ENCODE measurements at regions not wholly inside any gene's neighbourhood (a gene's known extent, or its start where the extent isn't known, plus 50 kb on each side); places are given as distances from the start of the nearest gene placed in this dataset.

DNA sequence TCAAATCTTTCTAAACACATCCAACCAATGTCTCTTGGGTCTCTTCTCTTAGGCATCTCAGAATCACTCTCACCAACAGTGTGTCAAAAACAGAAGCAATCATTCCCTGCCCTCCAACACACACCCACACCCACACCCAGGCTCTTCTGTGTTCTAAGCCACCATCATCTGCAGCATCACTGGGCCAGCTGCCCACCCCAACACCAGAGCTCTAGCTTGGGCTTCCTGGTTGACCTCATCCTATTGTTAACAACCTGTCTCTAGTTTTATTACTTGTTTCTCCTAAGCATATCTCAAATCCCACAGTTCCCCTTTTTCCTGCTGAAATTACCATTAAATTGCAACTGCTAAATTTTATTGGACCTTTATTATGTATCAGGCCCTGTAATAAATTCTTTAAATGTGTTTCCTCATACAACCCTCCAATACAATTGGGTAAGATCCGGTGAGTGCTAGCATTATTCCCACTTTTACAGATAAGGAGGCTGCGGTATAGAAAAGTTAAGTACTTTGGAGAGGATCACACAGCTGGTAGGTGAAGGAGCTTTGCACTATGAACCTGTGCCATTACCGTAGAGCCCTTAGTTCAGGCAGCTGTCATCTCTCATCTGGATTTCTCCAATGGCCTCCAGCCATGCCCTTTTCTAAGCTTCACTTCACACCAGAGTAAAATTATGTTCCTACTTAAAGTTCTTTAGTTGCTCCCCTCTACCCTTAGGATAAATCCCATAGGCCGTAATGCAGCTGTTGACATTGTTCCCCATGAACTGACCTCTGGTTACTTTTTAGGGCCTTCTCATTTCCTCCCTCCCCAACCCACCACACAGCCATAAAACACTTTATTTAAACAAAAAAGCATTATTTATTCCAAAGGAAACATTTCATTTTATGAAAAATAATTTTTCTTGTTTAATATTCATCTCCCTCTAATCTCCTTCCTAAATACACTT, 227.7 kb downstream of the B3GLCT start:
- no peak overlapping the region for H3K27ac ChIP-seq
- intact Hi-C loops (cut with DNase I): loop anchor here (10.0 kb wide), 2 partner anchors 193 to 233 kb away; partner anchors contain the start of gene B3GLCT (in 2 of the 2)
- no peaks in the 10 kb centered on the region for H3K27me3 ChIP-seq
- no peak for TF ChIP-seq POLR2A (IDR thresholded peaks at IDR 0.05)
- TF ChIP-seq, protein P1, sequence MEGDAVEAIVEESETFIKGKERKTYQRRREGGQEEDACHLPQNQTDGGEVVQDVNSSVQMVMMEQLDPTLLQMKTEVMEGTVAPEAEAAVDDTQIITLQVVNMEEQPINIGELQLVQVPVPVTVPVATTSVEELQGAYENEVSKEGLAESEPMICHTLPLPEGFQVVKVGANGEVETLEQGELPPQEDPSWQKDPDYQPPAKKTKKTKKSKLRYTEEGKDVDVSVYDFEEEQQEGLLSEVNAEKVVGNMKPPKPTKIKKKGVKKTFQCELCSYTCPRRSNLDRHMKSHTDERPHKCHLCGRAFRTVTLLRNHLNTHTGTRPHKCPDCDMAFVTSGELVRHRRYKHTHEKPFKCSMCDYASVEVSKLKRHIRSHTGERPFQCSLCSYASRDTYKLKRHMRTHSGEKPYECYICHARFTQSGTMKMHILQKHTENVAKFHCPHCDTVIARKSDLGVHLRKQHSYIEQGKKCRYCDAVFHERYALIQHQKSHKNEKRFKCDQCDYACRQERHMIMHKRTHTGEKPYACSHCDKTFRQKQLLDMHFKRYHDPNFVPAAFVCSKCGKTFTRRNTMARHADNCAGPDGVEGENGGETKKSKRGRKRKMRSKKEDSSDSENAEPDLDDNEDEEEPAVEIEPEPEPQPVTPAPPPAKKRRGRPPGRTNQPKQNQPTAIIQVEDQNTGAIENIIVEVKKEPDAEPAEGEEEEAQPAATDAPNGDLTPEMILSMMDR (IDR thresholded peaks at IDR 0.05): no peak
- peaks cover 0 to 3% of the 10 kb centered on the region in 2 donors for H3K4me1 ChIP-seq (replicated peaks in 1 of 2)
- WGBS, 4 donors: 56 to 64% (median 58%) methylated on average over 4 of the region's 4 CpGs
- H3K9me3 ChIP-seq (replicated peaks in 1 of 3): no peaks in the 10 kb centered on the region
- H3K4me3 ChIP-seq: no peak overlapping the region
- no peaks in the 10 kb centered on the region for H3K36me3 ChIP-seq (replicated peaks in 1 of 2)
- DNase-seq: no peak

- Histone ChIP-seq H3K9me3 (replicated peaks in 1 of 3) (no peaks in the 10 kb centered on the region), H3K27me3 (no peaks in the 10 kb centered on the region), H3K4me3 (no peak overlapping the region), H3K36me3 (replicated peaks in 1 of 2) (no peaks in the 10 kb centered on the region), H3K4me1 (replicated peaks in 1 of 2) (no peaks in the 10 kb centered on the region), H3K27ac (no peak overlapping the region)
- peak; percentile 18 to 73 (median 41) for DNase-seq
- 10 to 25% (median 21%) methylated on average over 4 of the region's 4 CpGs for WGBS, 4 donors
- TF ChIP-seq, protein P1 (IDR thresholded peaks at IDR 0.05): peak; percentile 27 to 89 (median 54)
- TF ChIP-seq POLR2A (IDR thresholded peaks at IDR 0.05): no peak
- intact Hi-C loops (cut with DNase I): loop anchor here (5.0 to 10.0 kb wide), 2 partner anchors 303 to 306 kb away; partner anchors contain the start of gene RXFP2 (in 2 of the 2)
These were observed 232.0 kb downstream of the B3GLCT start for GRCh38 chr13:31431722-31432137.

- no peaks in the 10 kb centered on the region for H3K9me3 ChIP-seq (replicated peaks in 1 of 3)
- WGBS, 4 donors: 28 to 52% (median 41%) methylated on average over 1 of the region's 1 CpG
- H3K27me3 ChIP-seq: peaks cover 4% of the 10 kb centered on the region
- intact Hi-C loops (cut with DNase I): loop anchor here (5.0 to 10.0 kb wide), 2 partner anchors 302 to 304 kb away; partner anchors contain the start of gene RXFP2 (in 2 of the 2)
- no peaks in the 10 kb centered on the region for H3K4me1 ChIP-seq (replicated peaks in 1 of 2)
- no peaks in the 10 kb centered on the region for H3K36me3 ChIP-seq (replicated peaks in 1 of 2)
- TF ChIP-seq POLR2A (IDR thresholded peaks at IDR 0.05): no peak
- TF ChIP-seq, protein P1 (IDR thresholded peaks at IDR 0.05): no peak
- no peak for DNase-seq
- no peak overlapping the region for H3K4me3 ChIP-seq
- H3K27ac ChIP-seq: no peak overlapping the region
These were observed 233.4 kb downstream of the B3GLCT start for GRCh38 chr13:31433207-31433606.

DNA sequence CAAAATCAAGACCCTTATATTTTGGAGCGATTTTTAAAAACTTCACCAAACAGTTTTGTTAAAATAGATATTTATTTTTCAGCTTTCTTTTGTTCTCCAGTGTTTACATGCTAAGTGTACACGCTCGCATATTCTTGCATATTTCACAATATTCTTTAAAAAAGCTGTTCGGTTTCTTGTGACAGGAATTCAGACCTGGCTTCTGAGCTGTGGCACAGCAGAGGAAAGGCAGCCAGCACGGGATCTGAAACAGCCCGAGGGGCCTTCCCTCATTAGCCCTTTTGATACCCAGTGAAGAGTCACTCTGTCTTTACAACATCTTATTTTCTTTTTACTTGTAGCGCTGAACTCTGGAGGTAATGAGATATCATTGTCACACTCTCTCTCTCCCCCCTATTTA, 234.0 kb downstream of the B3GLCT start:
- Histone ChIP-seq H3K9me3 (replicated peaks in 1 of 3) (no peaks in the 10 kb centered on the region), H3K27ac (no peak overlapping the region), H3K4me3 (no peak overlapping the region), H3K36me3 (replicated peaks in 1 of 2) (no peaks in the 10 kb centered on the region), H3K4me1 (replicated peaks in 1 of 2) (no peaks in the 10 kb centered on the region), H3K27me3 (peaks cover 4% of the 10 kb centered on the region)
- no peak for TF ChIP-seq POLR2A (IDR thresholded peaks at IDR 0.05)
- TF ChIP-seq, protein P1 (IDR thresholded peaks at IDR 0.05): no peak
- no peak for DNase-seq
- intact Hi-C loops (cut with DNase I): loop anchor here (5.0 to 10.0 kb wide), 2 partner anchors 301 to 304 kb away; partner anchors contain the start of gene RXFP2 (in 2 of the 2)
- 64 to 77% (median 72%) methylated on average over 7 of the region's 7 CpGs for WGBS, 4 donors

Measured in adrenal gland (tissue), 9 donors.